Neural cell (in vitro differentiated cells): ENCODE measurements at regions not wholly inside any gene's neighbourhood (a gene's known extent, or its start where the extent isn't known, plus 50 kb on each side); places are given as distances from the start of the nearest gene placed in this dataset.

Experiments used
- H2AFZ ChIP-seq: fragments of 200-600, 300-800 bp; sonication (generic), shearing (Covaris generic); 2 replicates; pipeline ENCODE4 v1.6.0; 2014; ENCODE audit warnings: low read depth, mild to moderate bottlenecking, antibody characterized with exemption, low read length, moderate library complexity
- H3F3A ChIP-seq: fragments of 200-600 bp; shearing (Covaris generic); 2 replicates; pipeline ENCODE4 v1.6.1; 2016; ENCODE audit warnings: mild to moderate bottlenecking, moderate library complexity, mixed read lengths, antibody characterized with exemption, low read length; ENCODE audit not compliant: insufficient read depth, poor library complexity, severe bottlenecking
- H3K27ac ChIP-seq: fragments of 200-600, 300-800 bp; sonication (generic), shearing (Covaris generic); 2 replicates; pipeline ENCODE4 v1.5.1; 2014; ENCODE audit warnings: mild to moderate bottlenecking, low read length, moderate library complexity
- H3K27me3 ChIP-seq: fragments of 300-800, 200-600 bp; sonication (generic), shearing (Covaris generic); 2 replicates; pipeline ENCODE4 v1.6.0; 2014; ENCODE audit warnings: mild to moderate bottlenecking, low read depth, low read length, moderate library complexity; ENCODE audit not compliant: insufficient read depth
- H3K36me3 ChIP-seq: fragments of 300-800, 200-600 bp; sonication (generic), shearing (Covaris generic); 2 replicates; pipeline ENCODE4 v1.5.1; 2014; ENCODE audit warnings: mild to moderate bottlenecking, antibody characterized with exemption, low read length, moderate library complexity; ENCODE audit not compliant: insufficient read depth
- H3K4me2 ChIP-seq: fragments of 300-800, 200-600 bp; sonication (generic), shearing (Covaris generic); 2 replicates; pipeline ENCODE4 v1.6.0; 2014; ENCODE audit warnings: mild to moderate bottlenecking, low read length
- H3K4me3 ChIP-seq: fragments of 300-800, 200-600 bp; sonication (generic), shearing (Covaris generic); 2 replicates; pipeline ENCODE4 v1.5.1; 2014; ENCODE audit warnings: mild to moderate bottlenecking, low read length, moderate library complexity
- H3K79me2 ChIP-seq: fragments of 200-600 bp; shearing (Covaris generic); replicated peaks from 2 replicates; pipeline ENCODE4 v1.6.0; 2014; ENCODE audit warnings: mild to moderate bottlenecking, low read length, moderate library complexity; ENCODE audit not compliant: insufficient read depth
- H3K9ac ChIP-seq: fragments of 300-800, 200-600 bp; sonication (generic), shearing (Covaris generic); 2 replicates; pipeline ENCODE4 v1.6.1; 2016; ENCODE audit warnings: mild to moderate bottlenecking, low read length, mixed read lengths
- H3K9me2 ChIP-seq: fragments of 200-600 bp; shearing (Covaris generic); 2 replicates; pipeline ENCODE4 v1.6.1; 2016; ENCODE audit warnings: mild to moderate bottlenecking, low read length, mixed read lengths; ENCODE audit not compliant: insufficient read depth
- H3K9me3 ChIP-seq: fragments of 200-600, 300-800 bp; sonication (generic), shearing (Covaris generic); 2 replicates; pipeline ENCODE4 v1.6.1; 2016; ENCODE audit warnings: mild to moderate bottlenecking, mixed run types, low read length, moderate library complexity, mixed read lengths
- H4K20me1 ChIP-seq: fragments of 200-600 bp; shearing (Covaris generic); 2 replicates; pipeline ENCODE4 v1.6.1; 2016; ENCODE audit warnings: mild to moderate bottlenecking, mixed run types; ENCODE audit not compliant: insufficient read depth
- CTCF ChIP-seq: fragments of 450-650 bp; IDR thresholded peaks from 2 replicates; pipeline ENCODE4 v1.5.1; 2014; ENCODE audit warnings: antibody characterized with exemption, mild to moderate bottlenecking, moderate library complexity; ENCODE audit not compliant: poor library complexity, severe bottlenecking
- EP300 ChIP-seq: fragments of 450-650 bp; conservative IDR thresholded peaks from 2 replicates; pipeline ENCODE4 v1.6.1; 2014; ENCODE audit warnings: antibody characterized with exemption, mild to moderate bottlenecking, moderate library complexity; ENCODE audit not compliant: poor library complexity, severe bottlenecking
- EZH2 ChIP-seq: fragments of 200-600, 300-800 bp; shearing (Covaris generic), sonication (generic); IDR thresholded peaks from 2 replicates; pipeline ENCODE4 v1.6.1; 2014; ENCODE audit warnings: antibody characterized with exemption, low read length, borderline replicate concordance, mild to moderate bottlenecking; ENCODE audit not compliant: insufficient read depth, poor library complexity, severe bottlenecking
- MXI1 ChIP-seq: fragments of 450-650 bp; conservative IDR thresholded peaks from 2 replicates; pipeline ENCODE4 v1.6.1; 2014; ENCODE audit warnings: antibody characterized with exemption, mild to moderate bottlenecking; ENCODE audit not compliant: poor library complexity, severe bottlenecking
- POLR2AphosphoS5 ChIP-seq: IDR thresholded peaks from 2 replicates; pipeline ENCODE4 v1.6.1; 2012
- RAD21 ChIP-seq: fragments of 450-650 bp; conservative IDR thresholded peaks from 2 replicates; pipeline ENCODE4 v1.6.1; 2014; ENCODE audit warnings: antibody characterized with exemption, mild to moderate bottlenecking, moderate library complexity
- REST ChIP-seq: IDR thresholded peaks from 2 replicates; pipeline ENCODE4 v1.6.1; 2012; ENCODE audit warnings: borderline replicate concordance
- SMC3 ChIP-seq: fragments of 450-650 bp; conservative IDR thresholded peaks from 2 replicates; pipeline ENCODE4 v1.6.1; 2014; ENCODE audit warnings: antibody characterized with exemption, mild to moderate bottlenecking, moderate library complexity; ENCODE audit not compliant: poor library complexity
- TAF1 ChIP-seq: IDR thresholded peaks from 2 replicates; pipeline ENCODE4 v1.6.1; 2012; ENCODE audit warnings: low read depth

GRCh38 chr2:196390243-196391148, 219.1 kb upstream of the STK17B start:
- no peaks in the 10 kb centered on the region for H3K79me2 ChIP-seq
- no peak overlapping the region for H3K9ac ChIP-seq
- no peaks in the 10 kb centered on the region for H3K36me3 ChIP-seq
- H3K27ac ChIP-seq, result no peak overlapping the region
- H4K20me1 ChIP-seq, result no peaks in the 10 kb centered on the region
- H3K4me3 ChIP-seq, result no peak overlapping the region
- H3K27me3 ChIP-seq, result no peaks in the 10 kb centered on the region
- no peaks in the 10 kb centered on the region for H3F3A ChIP-seq
- H3K9me3 ChIP-seq, result no peaks in the 10 kb centered on the region
- H3K4me2 ChIP-seq, result no peak overlapping the region
- no peaks in the 10 kb centered on the region for H3K9me2 ChIP-seq
- H2AFZ ChIP-seq, result no peak overlapping the region
- no peak for TF ChIP-seq TAF1
- TF ChIP-seq EZH2, result no peak
- TF ChIP-seq REST, result no peak
- no peak for TF ChIP-seq POLR2AphosphoS5
- no peak for TF ChIP-seq SMC3
- no peak for TF ChIP-seq RAD21
- no peak for TF ChIP-seq EP300
- no peak for TF ChIP-seq CTCF
- no peak for TF ChIP-seq MXI1

- Histone ChIP-seq H4K20me1 (no peaks in the 10 kb centered on the region), H3K9me2 (no peaks in the 10 kb centered on the region), H3K9me3 (no peaks in the 10 kb centered on the region), H3K36me3 (no peaks in the 10 kb centered on the region), H3K27ac (no peak overlapping the region), H3K9ac (no peak overlapping the region), H2AFZ (no peak overlapping the region), H3K79me2 (no peaks in the 10 kb centered on the region), H3K4me3 (no peak overlapping the region), H3K27me3 (no peaks in the 10 kb centered on the region), H3F3A (no peaks in the 10 kb centered on the region), H3K4me2 (no peak overlapping the region)
- TF ChIP-seq REST (no peak), EP300 (no peak), CTCF (no peak), EZH2 (no peak), POLR2AphosphoS5 (no peak), MXI1 (no peak), RAD21 (no peak), TAF1 (no peak), SMC3 (no peak)
These were observed 219.7 kb upstream of the STK17B start for GRCh38 chr2:196391149-196391479.
